H9 (cell line): ENCODE measurements at regions not wholly inside any gene's neighbourhood (a gene's known extent, or its start where the extent isn't known, plus 50 kb on each side); places are given as distances from the start of the nearest gene placed in this dataset.

Experiments
- DNase-seq: peaks from one replicate; pipeline ENCODE4 v3.0.0-alpha.2; 2017
- H2AFZ ChIP-seq: one replicate; pipeline ENCODE4 v1.6.1; 2013; ENCODE audit warnings: mild to moderate bottlenecking, low read length, control low read depth, moderate library complexity
- H2AK5ac ChIP-seq: 2 replicates; pipeline ENCODE4 v1.6.1; 2013; ENCODE audit warnings: low read length, control low read depth, mixed read lengths; ENCODE audit not compliant: insufficient read length
- H2BK120ac ChIP-seq: one replicate; pipeline ENCODE4 v1.6.1; 2013; ENCODE audit warnings: low read depth, mild to moderate bottlenecking, low read length, control low read depth, inconsistent platforms; ENCODE audit not compliant: poor library complexity, severe bottlenecking
- H2BK12ac ChIP-seq: 2 replicates; pipeline ENCODE4 v1.6.1; 2013; ENCODE audit warnings: low read length, control low read depth, mixed read lengths, low read depth; ENCODE audit not compliant: insufficient read length
- H2BK15ac ChIP-seq: 2 replicates; pipeline ENCODE4 v1.6.1; 2013; ENCODE audit warnings: low read depth, low read length, control low read depth
- H2BK20ac ChIP-seq: one replicate; pipeline ENCODE4 v1.6.1; 2013; ENCODE audit warnings: low read depth, mild to moderate bottlenecking, low read length, control low read depth, inconsistent platforms; ENCODE audit not compliant: poor library complexity, severe bottlenecking
- H2BK5ac ChIP-seq: 2 replicates; pipeline ENCODE4 v1.6.1; 2013; ENCODE audit warnings: low read length, control low read depth, mixed read lengths; ENCODE audit not compliant: insufficient read length
- H3K14ac ChIP-seq: 2 replicates; pipeline ENCODE4 v1.6.1; 2013; ENCODE audit warnings: low read length, control low read depth; ENCODE audit not compliant: insufficient read depth
- H3K18ac ChIP-seq: 2 replicates; pipeline ENCODE4 v1.6.1; 2013; ENCODE audit warnings: low read depth, mild to moderate bottlenecking, mixed read lengths, low read length, control low read depth; ENCODE audit not compliant: insufficient read length
- H3K23ac ChIP-seq: 2 replicates; pipeline ENCODE4 v1.6.1; 2013; ENCODE audit warnings: low read length, control low read depth, mixed read lengths, low read depth; ENCODE audit not compliant: insufficient read length
- H3K23me2 ChIP-seq: 2 replicates; pipeline ENCODE4 v1.6.1; 2013; ENCODE audit warnings: low read depth, mild to moderate bottlenecking, mixed read lengths, low read length, control low read depth; ENCODE audit not compliant: insufficient read length, poor library complexity, severe bottlenecking
- H3K27ac ChIP-seq: 2 replicates; pipeline ENCODE4 v1.5.1; 2013; ENCODE audit warnings: low read length, control low read depth, mixed read lengths, low read depth; ENCODE audit not compliant: insufficient read length
- H3K27me3 ChIP-seq: 2 replicates; pipeline ENCODE4 v1.6.1; 2013; ENCODE audit warnings: low read length, control low read depth, inconsistent platforms; ENCODE audit not compliant: insufficient read depth
- H3K4ac ChIP-seq: 2 replicates; pipeline ENCODE4 v1.6.1; 2013; ENCODE audit warnings: low read depth, mild to moderate bottlenecking, control low read depth, inconsistent platforms, low read length, moderate library complexity
- H3K4me1 ChIP-seq: 2 replicates; pipeline ENCODE4 v1.6.1; 2013; ENCODE audit warnings: low read length, control low read depth, inconsistent platforms; ENCODE audit not compliant: insufficient read depth
- H3K4me2 ChIP-seq: 2 replicates; pipeline ENCODE4 v1.6.1; 2013; ENCODE audit warnings: low read length, control low read depth, mixed read lengths; ENCODE audit not compliant: insufficient read length, insufficient read depth
- H3K56ac ChIP-seq: 2 replicates; pipeline ENCODE4 v1.6.1; 2013; ENCODE audit warnings: low read depth, mild to moderate bottlenecking, mixed read lengths, low read length, control low read depth; ENCODE audit not compliant: insufficient read length
- H3K79me1 ChIP-seq: 2 replicates; pipeline ENCODE4 v1.6.1; 2013; ENCODE audit warnings: low read depth, mild to moderate bottlenecking, moderate library complexity, low read length, control low read depth, inconsistent platforms; ENCODE audit not compliant: insufficient read depth, poor library complexity, severe bottlenecking
- H3K79me2 ChIP-seq: 2 replicates; pipeline ENCODE4 v1.6.1; 2013; ENCODE audit warnings: low read length, control low read depth, inconsistent platforms; ENCODE audit not compliant: insufficient read depth
- H3K9ac ChIP-seq: 2 replicates; pipeline ENCODE4 v1.6.1; 2013; ENCODE audit warnings: low read length, control low read depth, mixed read lengths; ENCODE audit not compliant: insufficient read length; ENCODE audit errors: extremely low read depth
- H3K9me3 ChIP-seq: one replicate; pipeline ENCODE4 v1.6.1; 2013; ENCODE audit warnings: low read depth, low read length, inconsistent platforms; ENCODE audit not compliant: control insufficient read depth
- H3T11ph ChIP-seq: one replicate; pipeline ENCODE4 v1.6.1; 2013; ENCODE audit warnings: mild to moderate bottlenecking, low read length, control low read depth, inconsistent platforms
- H4K20me1 ChIP-seq: one replicate; pipeline ENCODE4 v1.6.1; 2013; ENCODE audit not compliant: control insufficient read depth, insufficient read length, insufficient read depth
- H4K5ac ChIP-seq: 2 replicates; pipeline ENCODE4 v1.6.1; 2013; ENCODE audit warnings: low read depth, mild to moderate bottlenecking, mixed read lengths, low read length, control low read depth; ENCODE audit not compliant: insufficient read length
- H4K8ac ChIP-seq: replicated peaks from 2 replicates; pipeline ENCODE4 v1.6.1; 2013; ENCODE audit warnings: low read length, control low read depth, mixed read lengths, low read depth; ENCODE audit not compliant: insufficient read length
- H4K91ac ChIP-seq: 2 replicates; pipeline ENCODE4 v1.6.1; 2013; ENCODE audit warnings: low read depth, mild to moderate bottlenecking, moderate library complexity, mixed read lengths, low read length, control low read depth; ENCODE audit not compliant: insufficient read length
- H3K27ac Mint-ChIP-seq, 3 experiments: 2 replicates in 2 of 3; 3 replicates in 1 of 3; pipeline ENCODE4 v1.8.0; 2020 to 2021; ENCODE audit warnings: mixed read lengths in 3 of 3, mild to moderate bottlenecking in 1 of 3, moderate library complexity in 1 of 3
- H3K27me3 Mint-ChIP-seq: 2 replicates; pipeline ENCODE4 v1.8.0; 2021; ENCODE audit warnings: low read depth, mild to moderate bottlenecking, moderate library complexity, mixed read lengths
- H3K36me3 Mint-ChIP-seq, 3 experiments: 2 replicates in 2 of 3; 3 replicates in 1 of 3; pipeline ENCODE4 v1.8.0; 2020 to 2021; ENCODE audit warnings: low read depth in 3 of 3, mixed read lengths in 3 of 3; ENCODE audit not compliant: insufficient read depth in 1 of 3
- H3K4me1 Mint-ChIP-seq, 2 experiments: 2 replicates each; pipeline ENCODE4 v1.8.0; 2020; ENCODE audit warnings: mixed read lengths in 2 of 2
- H3K4me3 Mint-ChIP-seq, 2 experiments: 2 replicates in 1 of 2; 3 replicates in 1 of 2; pipeline ENCODE4 v1.8.0; 2020 to 2021; ENCODE audit warnings: mild to moderate bottlenecking in 2 of 2, mixed read lengths in 2 of 2, moderate library complexity in 1 of 2
- H3K9me3 Mint-ChIP-seq, 2 experiments: 2 replicates in 1 of 2; 3 replicates in 1 of 2; pipeline ENCODE4 v1.8.0; 2020; ENCODE audit warnings: mild to moderate bottlenecking in 2 of 2, mixed read lengths in 2 of 2, moderate library complexity in 1 of 2
- WGBS: extraction: QIAGEN DNeasy Blood & Tissue Kit; methylation state at CpG from one replicate; pipeline ENCODE4 v1.1.7; 2013; ENCODE audit warnings: missing lambda C conversion rate, low lambda C conversion rate, mixed read lengths; ENCODE audit not compliant: insufficient read length; ENCODE audit errors: extremely low coverage; 5-methylcytosine and 5-hydroxymethylcytosine counted together
- TF ChIP-seq, protein P1 (sequence below): fragments of 200-600 bp; sonication (generic); conservative IDR thresholded peaks from 3 replicates; pipeline ENCODE4 v1.8.0; 2021; ENCODE audit warnings: antibody characterized with exemption, mild to moderate bottlenecking

DNA sequence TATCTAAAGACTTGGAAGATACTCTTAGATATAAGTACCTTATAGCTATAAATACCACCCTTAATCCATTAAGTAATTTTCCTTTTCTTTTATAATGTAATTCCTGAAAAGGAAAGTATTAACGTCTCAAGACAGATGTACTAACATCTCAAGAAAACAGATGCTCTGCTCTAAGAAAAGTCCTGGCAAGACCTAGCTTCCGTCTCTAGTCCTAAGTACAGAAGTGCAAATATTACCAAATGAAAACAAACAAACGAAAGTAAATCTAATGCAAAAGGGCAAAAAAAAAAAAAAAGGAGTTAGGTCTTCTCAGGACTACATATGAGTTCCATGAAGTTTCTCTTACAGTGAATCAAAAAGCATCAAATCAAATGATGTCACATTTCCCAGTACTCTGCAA, 106.8 kb upstream of the PDE10A start:
- Histone ChIP-seq H3K79me1 (no peaks in the 10 kb centered on the region), H3T11ph (no peak overlapping the region), H3K9me3 (no peaks in the 10 kb centered on the region), H3K4ac (no peak overlapping the region), H4K20me1 (no peaks in the 10 kb centered on the region), H4K91ac (no peak overlapping the region), H2AFZ (no peak overlapping the region), H3K4me2 (no peak overlapping the region), H2AK5ac (no peak overlapping the region), H4K5ac (no peak overlapping the region), H3K23ac (no peak overlapping the region), H3K56ac (no peak overlapping the region), H2BK15ac (no peak overlapping the region), H3K79me2 (no peaks in the 10 kb centered on the region), H2BK20ac (no peak overlapping the region), H2BK12ac (no peak overlapping the region), H3K27ac (no peak overlapping the region), H3K4me1 (no peaks in the 10 kb centered on the region), H3K9ac (no peak overlapping the region), H2BK120ac (no peak overlapping the region), H3K14ac (no peak overlapping the region), H3K27me3 (0 out of 2 replicates have a peak, but pooled peaks cover 2% of the 10 kb centered on the region), H4K8ac (no peak overlapping the region), H3K18ac (no peak overlapping the region), H2BK5ac (no peak overlapping the region), H3K23me2 (no peaks in the 10 kb centered on the region)
- TF ChIP-seq, protein P1, sequence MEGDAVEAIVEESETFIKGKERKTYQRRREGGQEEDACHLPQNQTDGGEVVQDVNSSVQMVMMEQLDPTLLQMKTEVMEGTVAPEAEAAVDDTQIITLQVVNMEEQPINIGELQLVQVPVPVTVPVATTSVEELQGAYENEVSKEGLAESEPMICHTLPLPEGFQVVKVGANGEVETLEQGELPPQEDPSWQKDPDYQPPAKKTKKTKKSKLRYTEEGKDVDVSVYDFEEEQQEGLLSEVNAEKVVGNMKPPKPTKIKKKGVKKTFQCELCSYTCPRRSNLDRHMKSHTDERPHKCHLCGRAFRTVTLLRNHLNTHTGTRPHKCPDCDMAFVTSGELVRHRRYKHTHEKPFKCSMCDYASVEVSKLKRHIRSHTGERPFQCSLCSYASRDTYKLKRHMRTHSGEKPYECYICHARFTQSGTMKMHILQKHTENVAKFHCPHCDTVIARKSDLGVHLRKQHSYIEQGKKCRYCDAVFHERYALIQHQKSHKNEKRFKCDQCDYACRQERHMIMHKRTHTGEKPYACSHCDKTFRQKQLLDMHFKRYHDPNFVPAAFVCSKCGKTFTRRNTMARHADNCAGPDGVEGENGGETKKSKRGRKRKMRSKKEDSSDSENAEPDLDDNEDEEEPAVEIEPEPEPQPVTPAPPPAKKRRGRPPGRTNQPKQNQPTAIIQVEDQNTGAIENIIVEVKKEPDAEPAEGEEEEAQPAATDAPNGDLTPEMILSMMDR = no peak
- Mint-ChIP-seq H3K4me1 (no peaks in the 10 kb centered on the region; a peak in 1 of 4 replicates), H3K27ac (no peak overlapping the region), H3K9me3 (no peaks in the 10 kb centered on the region), H3K4me3 (no peak overlapping the region), H3K36me3 (no peaks in the 10 kb centered on the region; a peak in 1 of 7 replicates), H3K27me3 (peaks cover 44% of the 10 kb centered on the region)
- WGBS = no CpG with 5 or more reads among the region's 3 CpGs
- no peak for DNase-seq
